GM12878 (cell line): ENCODE measurements at regions not wholly inside any gene's neighbourhood (a gene's known extent, or its start where the extent isn't known, plus 50 kb on each side); places are given as distances from the start of the nearest gene placed in this dataset.

ENCODE experiments used
- ATAC-seq: fragments of 200-7000 bp; cut with Tn5 transposase; 3 replicates; pipeline ENCODE4 v1.9.1; 2020; ENCODE audit warnings: mild to moderate bottlenecking, moderate library complexity
- BruUV-seq: library from RNA; stranded (reverse); fragments of 400-500 nt; replicated peaks from 2 replicates; lab custom pipeline; 2021; lab: Mats Ljungman, UMichigan
- CTCF ChIA-PET: fragments of 300-600 bp; sonication (Branson Sonifier 250); formaldehyde crosslinking; extraction: SDS; loops from one replicate; lab custom pipeline; 2021; ENCODE audit warnings: inconsistent platforms; lab: Yijun Ruan, JAX
- POLR2A ChIA-PET: fragments of 350-600 bp; formaldehyde crosslinking; extraction: SDS; loops from one replicate; lab custom pipeline; 2021; ENCODE audit warnings: inconsistent platforms; lab: Charles Lee
- RAD21 ChIA-PET: fragments of 300-600 bp; sonication (Branson Sonifier 250); formaldehyde crosslinking; loops from one replicate; lab custom pipeline; 2023; ENCODE audit warnings: antibody characterized with exemption; ENCODE audit not compliant: unreplicated experiment; lab: Charles Lee
- SMC1A ChIA-PET: fragments of 300-600 bp; sonication (Branson Sonifier 250); formaldehyde crosslinking; loops from one replicate; lab custom pipeline; 2023; ENCODE audit not compliant: unreplicated experiment, uncharacterized antibody; lab: Charles Lee
- DNase-seq: peaks from one replicate; pipeline ENCODE4 v3.0.0-alpha.2; 2011; ENCODE audit warnings: low read depth, low spot score
- FAIRE-seq: peaks from 3 replicates; lab custom pipeline; 2011; peaks lifted over from hg19 to GRCh38; lab: Jason Lieb, UNC
- H2AFZ ChIP-seq: 2 replicates; pipeline ENCODE4 v1.6.0; 2011; ENCODE audit warnings: low read depth, low read length, control low read depth; ENCODE audit not compliant: control insufficient read depth
- H3K27ac ChIP-seq: 2 replicates; pipeline ENCODE4 v1.5.1; 2011; ENCODE audit warnings: control low read depth; ENCODE audit not compliant: control insufficient read depth, insufficient read depth
- H3K27me3 ChIP-seq, 2 experiments: replicated peaks in 1 of 2; 2 replicates each; pipeline versions ENCODE4 v1.6.0 to v1.6.1; 2011; ENCODE audit warnings: low read length in 1 of 2; ENCODE audit not compliant: control insufficient read depth in 2 of 2, insufficient read depth in 2 of 2
- H3K36me3 ChIP-seq, 2 experiments: 2 replicates each; pipeline ENCODE4 v1.5.1; 2011; ENCODE audit warnings: low read length in 1 of 2; ENCODE audit not compliant: control insufficient read depth in 2 of 2, insufficient read depth in 2 of 2
- H3K4me1 ChIP-seq: 2 replicates; pipeline ENCODE4 v1.6.1; 2011; ENCODE audit warnings: mild to moderate bottlenecking, low read length, moderate library complexity, mixed read lengths; ENCODE audit not compliant: control insufficient read depth, insufficient read depth
- H3K4me2 ChIP-seq: 2 replicates; pipeline ENCODE4 v1.6.0; 2011; ENCODE audit warnings: control low read depth; ENCODE audit not compliant: control insufficient read depth, insufficient read depth
- H3K4me3 ChIP-seq: fragments of 200-600 bp; sonication (generic); 2 replicates; pipeline ENCODE4 v1.5.1; 2016
- H3K79me2 ChIP-seq: 2 replicates; pipeline ENCODE4 v1.6.0; 2011; ENCODE audit warnings: low read length; ENCODE audit not compliant: control insufficient read depth, insufficient read depth
- H3K9ac ChIP-seq: 2 replicates; pipeline ENCODE4 v1.8.0; 2011; ENCODE audit warnings: low read length, control low read depth, mixed read lengths; ENCODE audit not compliant: control insufficient read depth, insufficient read depth
- H3K9me3 ChIP-seq: replicated peaks from 3 replicates; pipeline ENCODE4 v1.5.1; 2011; ENCODE audit warnings: mild to moderate bottlenecking, low read length; ENCODE audit not compliant: control insufficient read depth, insufficient read depth
- H4K20me1 ChIP-seq: 2 replicates; pipeline ENCODE4 v1.6.0; 2011; ENCODE audit not compliant: control insufficient read depth, insufficient read depth
- BCLAF1 ChIP-seq: fragments of 450-650 bp; IDR thresholded peaks from 2 replicates; pipeline ENCODE4 v1.6.1; 2017; ENCODE audit warnings: antibody characterized with exemption, mild to moderate bottlenecking, moderate library complexity
- CBX3 ChIP-seq: fragments of 200-600 bp; sonication (generic); IDR thresholded peaks from 2 replicates; pipeline ENCODE4 v1.6.1; 2016; ENCODE audit warnings: low read depth, borderline replicate concordance
- CEBPZ ChIP-seq: fragments of 150-350 bp; IDR thresholded peaks from 2 replicates; pipeline ENCODE4 v1.6.1; 2016; ENCODE audit warnings: low read depth, low read length
- EP300 ChIP-seq, 2 experiments: fragments of 150-350 bp in 1 of 2; IDR thresholded peaks; 2 replicates each; pipeline ENCODE4 v1.6.1; 2011 to 2012; ENCODE audit warnings: low read depth in 2 of 2, low read length in 2 of 2, borderline replicate concordance in 1 of 2, improper control_type of control experiment in 1 of 2, inconsistent platforms in 1 of 2; ENCODE audit not compliant: control insufficient read depth in 1 of 2
- FOXK2 ChIP-seq: fragments of 450-650 bp; IDR thresholded peaks from 2 replicates; pipeline ENCODE4 v1.6.1; 2017; ENCODE audit warnings: mild to moderate bottlenecking, moderate library complexity
- FOXM1 ChIP-seq: IDR thresholded peaks from 2 replicates; pipeline ENCODE4 v1.6.1; 2012; ENCODE audit warnings: low read depth, mild to moderate bottlenecking, inconsistent platforms, low read length, moderate library complexity
- KDM1A ChIP-seq: fragments of 200-600 bp; sonication (generic); IDR thresholded peaks from 2 replicates; pipeline ENCODE4 v1.6.1; 2016; ENCODE audit warnings: borderline replicate concordance
- MAX ChIP-seq: IDR thresholded peaks from 2 replicates; pipeline ENCODE4 v1.6.1; 2012; ENCODE audit warnings: low read depth, low read length, improper control_type of control experiment
- MTA3 ChIP-seq: IDR thresholded peaks from 2 replicates; pipeline ENCODE4 v1.6.1; 2012; ENCODE audit warnings: low read length, inconsistent platforms, borderline replicate concordance
- NFXL1 ChIP-seq: fragments of 450-650 bp; IDR thresholded peaks from 2 replicates; pipeline ENCODE4 v1.6.1; 2017; ENCODE audit warnings: antibody characterized with exemption, mild to moderate bottlenecking, borderline replicate concordance
- NR2F1 ChIP-seq: fragments of 450-650 bp; conservative IDR thresholded peaks from 2 replicates; pipeline ENCODE4 v1.6.1; 2017; ENCODE audit warnings: mild to moderate bottlenecking
- RUNX3 ChIP-seq: IDR thresholded peaks from 2 replicates; pipeline ENCODE4 v1.6.1; 2012; ENCODE audit warnings: low read length, inconsistent platforms
- STAT1 ChIP-seq: fragments of 450-650 bp; conservative IDR thresholded peaks from 2 replicates; pipeline ENCODE4 v1.6.1; 2014; ENCODE audit warnings: antibody characterized with exemption, mild to moderate bottlenecking
- SUPT20H ChIP-seq: IDR thresholded peaks from 2 replicates; pipeline ENCODE4 v1.6.1; 2011; ENCODE audit warnings: low read depth, mild to moderate bottlenecking, low read length, moderate library complexity, borderline replicate concordance; ENCODE audit not compliant: control insufficient read depth
- TARDBP ChIP-seq: IDR thresholded peaks from 2 replicates; pipeline ENCODE4 v1.6.1; 2016; ENCODE audit warnings: borderline replicate concordance
- WGBS: methylation state at CpG from one replicate; pipeline ENCODE4 v1.1.6; 2016; ENCODE audit warnings: low lambda C conversion rate; ENCODE audit not compliant: insufficient replicate concordance, insufficient coverage; ENCODE audit errors: missing lambda C conversion rate; 5-methylcytosine and 5-hydroxymethylcytosine counted together
- in situ Hi-C: fragments of 300-500 bp; cut with MboI; formaldehyde crosslinking; loops from 9 replicates; pipeline ENCODE4 v1.14.3; 2018; ENCODE audit warnings: mixed read lengths
- intact Hi-C: fragments of 100-400 bp; cut with micrococcal nuclease; formaldehyde crosslinking; loops from one replicate; pipeline ENCODE4 v1.14.2; 2022; ENCODE audit not compliant: unreplicated experiment

- H3K36me3 ChIP-seq, result no peaks in the 10 kb centered on the region
- RAD21 ChIA-PET, result interaction anchor here (0.6 to 3.0 kb wide), 3 partner anchors 11 to 118 kb away, joined by 3 to 15 read pairs (median 5); no protein-coding TSS in a partner anchor
- CTCF ChIA-PET, result no interaction called here
- in situ Hi-C loops (no loop called here), intact Hi-C loops (loop anchor here (10.0 kb wide), 1 partner anchor 168 kb away; no protein-coding TSS in a partner anchor)
- FAIRE-seq (no peak), ATAC-seq (no peak), DNase-seq (no peak)
- TF ChIP-seq CEBPZ (no peak), FOXK2 (no peak), MAX (no peak), KDM1A (no peak), FOXM1 (no peak), EP300 (IDR thresholded peaks at IDR 0.05; ENCODE audit: borderline replicate concordance in 1 of 2, control insufficient read depth in 1 of 2, low read depth in 2 of 2, low read length in 2 of 2) (no peak), CBX3 (no peak), NFXL1 (no peak), STAT1 (no peak), BCLAF1 (no peak), TARDBP (no peak), RUNX3 (no peak), MTA3 (no peak), SUPT20H (no peak), NR2F1 (no peak)
- no peaks in the 10 kb centered on the region for H3K9me3 ChIP-seq
- H3K4me1 ChIP-seq, result no peaks in the 10 kb centered on the region
- no peaks in the 10 kb centered on the region for H3K79me2 ChIP-seq
- 27% methylated on average over 5 of the region's 5 CpGs for WGBS
- POLR2A ChIA-PET, result interaction anchor here (0.6 to 0.8 kb wide), 2 partner anchors 18 to 891 kb away, joined by 3 to 7 read pairs; no protein-coding TSS in a partner anchor
- H3K4me3 ChIP-seq, result no peak overlapping the region
- no TSS peak for BruUV-seq
- SMC1A ChIA-PET, result interaction anchor here (0.7 to 1.4 kb wide), 4 partner anchors 37 to 155 kb away, joined by 3 to 6 read pairs (median 3); no protein-coding TSS in a partner anchor
- H3K27ac ChIP-seq, result no peak overlapping the region
- no peak overlapping the region for H3K9ac ChIP-seq
- no peak overlapping the region for H3K4me2 ChIP-seq
- H2AFZ ChIP-seq, result no peak overlapping the region
- no peaks in the 10 kb centered on the region for H3K27me3 ChIP-seq
- H4K20me1 ChIP-seq, result no peaks in the 10 kb centered on the region
Measured at GRCh38 chr16:51573191-51573590, 422.1 kb upstream of the SALL1 start.
